Right ventricle myocardium inferior (tissue), 1 donor: ENCODE measurements at regions not wholly inside any gene's neighbourhood (a gene's known extent, or its start where the extent isn't known, plus 50 kb on each side); places are given as distances from the start of the nearest gene placed in this dataset.
A peak's percentile ranks its signal among the peaks of the same experiment; 100 is the strongest.
"Not testable (repeated sequence)": the region's sequence is repeated elsewhere in the genome, so short reads cannot be mapped to it uniquely, and the experiment has no call there.

Experiments used
- ATAC-seq: fragments of 200-7000 bp; cut with Tn5 transposase; one replicate; pipeline ENCODE4 v1.9.1; 2020; ENCODE audit warnings: mild to moderate bottlenecking, moderate library complexity
- DNase-seq: peaks from one replicate; pipeline ENCODE4 v3.0.0; 2021; ENCODE audit errors: missing footprints
- intact Hi-C: fragments of 100-400 bp; cut with DNase I; formaldehyde crosslinking; loops from one replicate; pipeline ENCODE4 v1.11.0; 2022
- donor health status: DM: no; HTN: yes; CAD: no; lungs with severe emphysema.

DNA sequence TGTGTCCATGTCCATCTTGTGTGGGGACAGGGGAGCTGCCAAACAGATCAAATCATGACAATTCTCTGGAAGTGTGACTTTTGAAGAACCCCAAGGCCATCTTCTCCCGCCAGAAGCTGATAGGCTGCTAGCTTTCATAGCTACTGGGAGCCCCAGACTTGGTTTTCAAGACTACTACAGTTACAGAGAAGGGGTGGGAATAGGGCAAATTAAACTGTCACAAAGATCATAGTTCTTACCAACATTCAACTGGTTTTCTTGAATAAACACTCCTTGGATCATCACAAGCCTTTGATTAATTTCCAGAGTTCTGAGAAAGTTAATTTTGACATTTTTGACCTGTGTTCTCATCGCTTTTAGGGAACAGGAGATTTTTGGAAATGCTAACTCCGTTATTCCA lies 67.8 kb upstream of the FARP1 start:
- intact Hi-C loops: no loop called here
- no peak for ATAC-seq
- no peak for DNase-seq

DNA sequence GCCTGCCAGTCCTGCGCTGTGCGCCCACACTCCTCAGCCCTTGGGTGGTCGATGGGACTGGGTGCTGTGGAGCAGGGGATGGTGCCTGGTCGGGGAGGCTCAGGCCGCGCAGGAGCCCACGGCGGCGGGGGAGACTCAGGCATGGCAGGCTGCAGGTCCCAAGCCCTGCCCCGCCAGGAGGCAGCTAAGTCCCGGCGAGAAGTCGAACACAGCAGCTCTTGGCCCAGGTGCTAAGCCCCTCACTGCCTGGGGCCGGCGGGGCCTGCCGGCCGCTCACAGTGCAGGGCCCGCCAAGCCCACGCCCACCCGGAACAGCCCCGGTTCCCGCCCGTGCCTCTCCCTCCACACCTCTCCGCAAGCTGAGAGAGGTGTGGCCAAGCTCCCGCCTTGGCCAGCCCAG lies 66.6 kb upstream of the FARP1 start:
- intact Hi-C loops, DNase-seq, ATAC-seq: not testable (repeated sequence)

DNA sequence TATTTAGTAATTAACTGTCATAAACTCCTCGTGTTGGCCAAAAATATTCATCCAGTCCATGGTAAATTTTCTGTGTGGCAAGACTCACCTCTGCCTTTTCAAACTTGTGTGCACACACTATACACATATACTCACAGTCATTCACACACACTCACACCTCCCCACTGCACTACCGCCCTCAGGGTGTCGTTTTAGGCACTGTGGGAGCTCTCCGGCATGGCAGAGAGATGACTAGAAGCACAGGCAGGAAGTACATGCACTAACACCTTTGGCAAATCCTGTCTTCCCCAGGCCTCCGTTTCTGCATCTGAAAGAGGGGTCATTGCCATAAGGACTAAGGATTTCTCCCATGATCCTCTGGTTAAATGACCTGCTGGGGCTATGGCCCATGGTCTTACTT lies 62.6 kb upstream of the FARP1 start:
- DNase-seq (no peak), ATAC-seq (no peak)
- intact Hi-C loops: no loop called here

DNA sequence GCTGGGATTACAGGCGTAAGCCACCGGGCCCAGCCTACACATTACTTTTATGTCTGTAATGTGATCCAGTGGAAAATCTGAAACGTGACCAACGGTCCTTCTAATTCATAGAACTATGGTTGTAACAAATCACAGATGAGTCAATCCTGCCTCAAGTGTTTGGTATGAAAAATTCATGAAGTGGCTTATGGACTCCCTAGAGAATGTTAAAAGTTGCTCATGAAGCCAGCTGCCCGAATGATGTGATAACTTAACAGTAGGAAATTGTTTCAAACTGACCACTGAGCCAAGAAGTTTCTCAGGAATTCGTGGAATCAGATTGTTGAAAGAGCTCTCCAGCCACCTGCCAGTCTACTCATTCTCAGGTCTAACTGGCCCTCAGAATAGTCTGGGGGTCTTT lies 59.4 kb upstream of the FARP1 start:
- ATAC-seq (peak; percentile 42), DNase-seq (no peak)
- intact Hi-C loops: no loop called here

DNA sequence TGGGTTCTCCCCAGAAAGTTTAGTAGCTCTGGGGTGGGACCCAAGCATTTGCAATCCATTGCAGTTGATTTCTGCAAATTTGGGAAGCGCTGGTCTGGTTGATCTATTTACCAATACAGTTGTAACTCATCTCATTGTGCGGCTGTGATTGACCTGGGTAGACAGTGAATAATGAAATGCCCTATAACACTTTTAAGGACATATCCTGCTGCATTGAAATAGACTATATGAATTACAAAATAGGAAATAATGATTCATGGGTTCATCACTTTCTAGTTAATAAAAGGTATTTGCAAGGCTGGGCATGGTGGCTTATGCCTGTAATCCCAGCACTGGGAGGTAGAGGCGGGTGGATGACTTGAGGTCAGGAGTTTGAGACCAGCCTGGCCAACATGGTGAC lies 59.0 kb upstream of the FARP1 start:
- DNase-seq: no peak
- no peak for ATAC-seq
- intact Hi-C loops: no loop called here

DNA sequence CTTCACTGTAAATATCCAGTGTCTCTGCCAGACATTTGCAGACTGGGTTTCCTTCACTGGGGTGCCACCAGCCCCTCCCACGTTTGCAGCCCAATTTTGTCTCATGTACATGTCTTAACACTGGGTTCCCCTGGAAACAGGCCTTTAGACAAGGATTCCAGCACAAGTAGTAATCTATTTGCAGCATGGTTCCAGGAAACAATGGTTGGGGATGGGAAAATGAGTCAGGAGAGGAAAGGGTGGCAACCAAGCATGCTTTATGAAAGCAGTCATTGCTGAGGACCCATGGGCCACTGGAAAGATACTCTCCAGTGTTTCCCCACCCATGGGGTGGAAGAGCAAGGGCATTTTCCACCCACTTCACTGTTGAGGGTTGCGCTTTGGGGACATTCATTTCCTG lies 53.6 kb upstream of the FARP1 start:
- ATAC-seq: no peak
- intact Hi-C loops: no loop called here
- DNase-seq: no peak

DNA sequence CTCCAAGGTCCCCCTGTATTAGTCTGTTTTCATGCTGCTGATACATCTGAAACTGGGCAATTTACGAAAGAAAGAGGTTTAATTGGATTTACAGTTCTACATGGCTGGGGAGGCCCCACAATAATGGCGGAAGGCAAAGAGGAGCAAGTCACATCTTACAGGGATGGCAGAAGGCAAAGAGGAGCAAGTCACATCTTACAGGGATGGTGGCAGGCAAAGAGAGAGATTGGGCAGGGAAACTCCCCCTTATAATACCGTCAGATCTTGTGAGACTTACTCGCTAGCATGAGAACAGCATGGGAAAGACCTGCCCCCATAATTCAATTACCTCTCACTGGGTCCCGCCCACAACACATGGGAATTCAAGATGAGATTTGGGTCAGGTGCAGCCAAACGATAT lies 50.0 kb upstream of the FARP1 start:
- DNase-seq: no peak
- no peak for ATAC-seq
- intact Hi-C loops: no loop called here
